ENCODE measurements at regions not wholly inside any gene's neighbourhood (a gene's known extent, or its start where the extent isn't known, plus 50 kb on each side); places are given as distances from the start of the nearest gene placed in this dataset.

DNA sequence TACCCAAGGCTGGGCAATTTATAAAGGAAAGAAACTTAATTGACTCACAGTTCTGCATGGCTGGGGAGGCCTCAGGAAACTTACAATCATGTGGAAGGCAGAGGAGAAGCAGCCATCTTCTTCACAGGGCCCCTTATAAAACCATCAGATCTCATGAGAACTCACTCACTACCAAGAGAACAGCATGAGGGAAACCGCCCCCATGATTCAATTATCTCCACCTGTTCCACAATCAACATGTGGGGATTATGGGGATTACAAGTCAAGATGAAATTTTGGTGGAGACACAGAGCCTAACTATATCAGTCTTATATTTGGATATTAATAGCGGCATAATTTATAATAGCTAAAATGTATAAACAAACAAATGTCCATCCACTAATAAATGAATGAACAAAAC lies 1123.7 kb upstream of the NCAM2 start:
- DNase-seq: no peak

GRCh38 chr21:19878133-19878532 lies 1120.1 kb upstream of the NCAM2 start:
- DNase-seq: no peak

DNA sequence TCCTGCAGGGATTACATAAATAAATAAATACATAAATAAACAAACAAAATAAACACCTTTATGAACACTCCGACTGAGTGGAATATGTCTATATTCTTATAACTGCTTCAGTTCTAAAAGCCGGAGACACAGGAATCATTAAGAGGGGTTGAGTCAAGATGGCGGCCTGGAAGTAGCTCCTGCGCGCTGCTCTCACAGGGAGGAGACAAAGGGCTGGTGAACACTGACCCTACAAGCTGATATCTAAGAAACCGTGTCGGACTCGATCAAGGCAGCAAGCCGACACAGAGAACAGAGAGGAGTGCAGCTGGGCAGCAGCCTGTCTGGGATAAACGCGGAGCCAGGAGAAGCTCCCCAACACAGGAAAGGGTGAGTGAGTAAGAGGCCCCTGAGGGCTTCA lies 1098.6 kb upstream of the NCAM2 start:
- DNase-seq: no peak

GRCh38 chr21:19900149-19900548 lies 1098.1 kb upstream of the NCAM2 start:
- DNase-seq: no peak

DNA sequence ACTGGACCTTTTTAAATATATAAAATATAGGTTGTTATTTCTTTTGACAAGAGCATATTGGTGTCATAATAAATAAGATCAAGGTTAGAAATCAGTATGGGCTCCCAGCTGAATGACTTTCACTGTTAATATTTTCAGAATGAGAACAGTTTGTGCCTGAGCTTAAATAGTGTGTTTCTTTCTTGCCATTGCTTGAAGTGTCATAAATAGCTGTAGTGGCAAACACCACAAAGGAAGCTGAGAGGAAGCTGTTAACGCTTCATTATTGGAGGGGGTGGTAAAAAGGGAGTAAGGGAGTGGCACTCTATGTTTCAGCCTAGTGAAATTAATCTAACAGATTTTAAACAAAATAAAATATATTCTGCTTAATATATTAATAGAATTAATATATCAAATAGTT lies 1089.8 kb upstream of the NCAM2 start:
- no peak for DNase-seq

DNA sequence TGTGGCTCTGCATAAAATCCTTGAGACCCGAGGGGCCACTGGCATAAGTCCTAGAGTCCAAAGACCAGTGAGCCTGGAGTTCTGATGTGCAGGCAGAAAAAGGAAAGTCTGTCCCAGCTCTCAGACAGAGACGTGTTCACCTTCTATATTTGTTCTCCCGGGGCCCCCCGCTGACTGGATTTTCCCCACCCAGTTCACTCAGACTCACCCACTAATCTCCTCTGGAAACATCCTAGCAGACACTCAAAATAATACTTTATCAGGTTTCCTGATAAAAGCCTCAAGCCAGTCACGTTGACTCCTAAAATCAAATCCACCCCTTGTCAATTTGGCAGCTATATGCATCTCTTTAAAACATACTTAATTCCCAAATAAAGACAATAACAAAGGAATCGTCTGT lies 1084.2 kb upstream of the NCAM2 start:
- no peak for DNase-seq

DNA sequence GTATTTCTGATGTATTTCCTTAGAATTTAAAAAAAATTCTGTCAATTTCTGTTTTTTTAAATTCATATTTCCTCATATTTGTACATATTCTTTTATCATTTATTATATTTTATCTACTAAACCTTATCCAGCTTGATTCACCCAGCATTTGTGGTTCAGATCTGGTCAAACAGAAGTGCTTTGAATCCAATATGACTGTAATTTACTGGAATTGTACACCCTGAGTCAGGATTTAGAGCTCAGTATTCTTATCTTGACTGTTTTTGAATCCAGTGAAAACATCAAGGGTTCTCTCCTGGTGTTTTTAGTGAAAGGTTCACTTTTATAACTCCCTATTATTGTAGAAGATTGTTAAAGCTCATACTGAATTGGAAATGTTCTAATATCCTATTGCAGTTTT lies 1077.0 kb upstream of the NCAM2 start:
- no peak for DNase-seq

DNA sequence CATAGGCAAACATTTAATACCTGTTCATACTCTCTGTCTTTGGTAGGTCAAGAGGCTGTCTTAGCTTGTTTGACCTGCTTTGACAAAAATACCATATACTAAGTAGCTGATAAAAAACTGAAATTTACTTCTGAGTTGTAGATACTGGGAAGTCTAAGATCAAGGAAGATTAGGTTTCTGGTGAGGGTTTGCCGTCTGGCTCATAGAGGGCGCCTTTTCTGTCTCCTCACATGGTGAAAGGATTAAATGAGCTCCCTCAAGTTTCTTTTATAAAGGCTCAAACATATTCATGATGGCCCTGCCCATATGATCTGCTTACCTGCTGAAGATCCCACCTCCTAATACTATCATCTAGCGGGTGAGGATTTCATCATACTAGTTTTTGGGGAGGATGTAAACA lies 1076.1 kb upstream of the NCAM2 start:
- DNase-seq: no peak

DNA sequence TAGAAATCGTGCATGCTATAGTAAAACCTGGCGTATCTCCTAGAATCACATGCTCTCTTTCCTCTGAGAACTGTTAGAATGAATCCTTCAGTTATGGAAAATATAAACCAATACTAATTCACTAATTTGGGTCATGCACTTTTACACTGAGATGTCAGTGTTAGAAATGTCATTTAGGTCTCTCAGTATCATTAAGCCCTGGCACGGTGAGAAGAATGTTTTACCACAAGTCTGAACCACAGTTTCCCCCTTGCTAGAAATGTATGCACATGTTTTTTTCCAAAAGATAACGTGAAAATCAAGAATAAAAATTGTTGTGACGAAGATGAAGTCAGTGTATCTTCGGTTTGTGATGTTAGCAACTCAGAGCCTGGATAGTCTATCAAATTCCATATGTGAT lies 1062.7 kb upstream of the NCAM2 start:
- DNase-seq: no peak

DNA sequence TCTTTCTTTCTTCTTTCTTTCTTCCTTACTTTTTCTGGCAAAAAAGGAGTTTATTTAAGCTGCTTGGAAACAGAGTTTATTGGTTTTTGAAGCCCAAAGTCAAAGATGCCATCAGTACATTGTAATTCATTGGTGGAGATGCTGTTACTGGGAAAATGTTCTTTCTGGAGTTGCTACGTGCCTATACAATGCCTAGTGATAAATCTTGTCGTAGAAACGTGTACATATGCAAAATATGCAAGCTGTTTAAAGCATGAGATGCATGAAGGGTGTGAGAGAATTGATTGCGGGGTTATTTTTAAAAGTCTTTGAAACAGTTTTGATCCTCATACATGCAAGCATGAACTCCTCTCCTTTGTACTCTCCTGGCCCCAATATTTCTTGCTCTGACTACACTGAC lies 1060.6 kb upstream of the NCAM2 start:
- no peak for DNase-seq

DNA sequence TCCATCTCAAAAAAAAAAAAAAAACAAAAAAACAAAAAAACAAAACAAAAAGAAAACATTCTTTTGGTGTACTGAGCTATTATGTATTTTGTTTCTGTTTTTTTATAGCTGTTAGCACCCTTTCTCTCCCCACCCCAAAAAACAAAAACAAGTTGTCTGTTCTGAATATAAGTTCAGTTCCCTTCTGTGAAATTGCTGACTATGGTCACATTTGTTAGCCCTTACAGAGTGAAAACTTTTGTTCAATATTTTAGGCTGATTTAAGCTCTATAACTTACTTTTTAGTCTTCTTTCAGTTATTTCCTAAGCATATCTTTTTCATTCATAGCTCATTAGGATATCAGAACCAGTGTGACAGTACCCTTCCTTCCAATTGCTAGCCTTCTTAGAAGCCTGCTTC lies 1056.6 kb upstream of the NCAM2 start:
- no peak for DNase-seq

GRCh38 chr21:19950347-19950746 lies 1047.9 kb upstream of the NCAM2 start:
- DNase-seq: no peak

- no peak for DNase-seq
These were observed 1029.1 kb upstream of the NCAM2 start for GRCh38 chr21:19969156-19969555.

- no peak for DNase-seq
These were observed 1016.3 kb upstream of the NCAM2 start for GRCh38 chr21:19981938-19982337.

DNA sequence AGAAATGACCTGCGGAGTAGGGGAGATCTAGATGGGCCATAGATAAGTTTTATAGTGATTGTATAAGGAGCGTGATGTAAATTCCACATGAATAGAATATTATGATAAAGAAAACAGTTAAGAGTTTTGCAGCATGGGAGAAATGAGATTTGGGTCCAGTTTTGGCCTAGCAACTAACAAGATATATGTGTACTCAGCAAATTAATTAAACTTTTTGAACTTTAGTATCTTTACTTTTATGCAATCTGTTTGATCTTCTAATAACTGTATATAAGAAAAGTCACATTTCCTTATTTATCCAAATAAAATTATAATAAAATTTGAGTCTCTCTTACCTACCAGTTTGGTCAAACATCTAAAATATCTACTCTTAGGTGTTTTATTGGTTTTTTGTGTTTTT lies 1011.8 kb upstream of the NCAM2 start:
- DNase-seq: no peak

GRCh38 chr21:19987671-19988070 lies 1010.5 kb upstream of the NCAM2 start:
- no peak for DNase-seq

- no peak for DNase-seq
These were observed 1005.7 kb upstream of the NCAM2 start for GRCh38 chr21:19992540-19992939.

DNA sequence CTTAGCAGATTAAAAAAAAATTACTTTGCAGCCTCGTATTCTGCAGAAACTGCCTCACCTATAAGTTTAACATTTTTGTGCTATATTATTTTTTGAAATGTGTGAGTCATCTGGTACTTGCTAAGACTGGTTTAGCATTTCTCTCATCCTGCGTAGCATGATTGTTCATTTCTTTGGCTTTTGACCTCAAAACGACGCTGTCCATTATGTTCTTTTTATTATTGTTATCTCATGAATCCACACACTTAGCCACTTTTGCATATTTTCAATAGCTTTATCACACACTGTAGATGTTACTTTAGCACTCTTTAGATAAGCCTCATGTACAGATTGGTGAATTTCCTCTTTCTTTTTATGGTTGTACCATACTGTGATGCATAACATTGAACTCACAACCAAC lies 1004.9 kb upstream of the NCAM2 start:
- no peak for DNase-seq

DNA sequence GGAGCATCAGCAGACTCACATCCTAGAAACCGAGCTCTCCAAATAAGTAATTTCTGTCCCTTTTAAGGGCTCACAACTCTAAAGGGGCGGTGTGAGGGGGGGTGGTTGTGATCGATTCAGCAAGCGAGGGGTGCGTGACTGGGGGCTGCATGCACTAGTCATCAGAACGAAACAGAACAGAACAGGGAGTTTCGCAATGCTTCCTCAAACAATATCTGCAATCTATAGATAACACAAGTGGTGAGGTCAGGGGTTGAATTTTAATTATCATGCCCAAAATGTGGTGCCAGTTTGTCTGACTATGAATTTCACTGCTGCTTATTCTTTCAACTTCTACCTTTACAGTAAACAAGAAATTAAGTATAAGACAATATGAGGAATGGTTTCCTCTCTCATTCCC lies 1003.0 kb upstream of the NCAM2 start:
- no peak for DNase-seq

DNA sequence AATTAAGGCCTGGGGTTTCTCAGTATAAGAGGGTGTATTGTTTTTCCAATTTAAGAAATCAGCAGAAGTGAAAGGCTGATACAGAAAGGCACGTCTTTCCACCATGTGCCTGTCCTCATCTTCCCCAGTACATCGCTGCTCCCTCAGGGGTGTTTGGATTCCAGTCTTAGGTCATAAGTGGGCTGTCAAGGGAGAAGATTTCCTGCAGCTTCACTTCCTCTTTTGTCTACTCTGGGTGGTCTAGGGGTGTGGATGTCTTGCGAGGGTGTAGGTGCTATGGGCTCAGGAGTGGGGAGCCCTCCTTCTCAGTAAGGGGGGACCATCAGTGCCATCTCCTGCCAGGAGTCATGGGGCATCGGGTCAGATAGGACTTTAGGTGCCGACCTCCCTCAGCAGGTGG lies 999.8 kb upstream of the NCAM2 start:
- no peak for DNase-seq

GRCh38 chr21:19999369-20000272 lies 998.6 kb upstream of the NCAM2 start:
- no peak for DNase-seq

DNA sequence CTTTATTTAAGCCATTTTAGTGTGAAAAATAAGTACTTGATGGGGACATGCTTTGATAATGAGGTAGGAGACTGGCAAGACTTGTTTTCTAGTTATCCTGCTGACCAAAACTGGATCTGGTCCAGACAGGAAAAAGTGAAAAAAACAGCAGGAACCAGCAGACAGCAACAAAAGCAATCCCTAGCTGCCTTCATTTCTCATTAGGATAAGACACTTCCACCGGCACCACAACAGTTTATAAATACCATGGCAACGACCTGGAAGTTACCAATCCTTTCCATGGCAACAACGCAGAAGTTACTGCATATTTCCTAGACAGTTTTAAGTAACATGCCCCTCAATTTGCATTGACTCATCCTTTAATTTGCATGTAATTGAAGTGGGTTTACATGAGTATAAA lies 993.8 kb upstream of the NCAM2 start:
- DNase-seq: no peak

GRCh38 chr21:20010691-20011200 lies 987.5 kb upstream of the NCAM2 start:
- no peak for DNase-seq

- no peak for DNase-seq
These were observed 984.4 kb upstream of the NCAM2 start for GRCh38 chr21:20013851-20014250.

DNA sequence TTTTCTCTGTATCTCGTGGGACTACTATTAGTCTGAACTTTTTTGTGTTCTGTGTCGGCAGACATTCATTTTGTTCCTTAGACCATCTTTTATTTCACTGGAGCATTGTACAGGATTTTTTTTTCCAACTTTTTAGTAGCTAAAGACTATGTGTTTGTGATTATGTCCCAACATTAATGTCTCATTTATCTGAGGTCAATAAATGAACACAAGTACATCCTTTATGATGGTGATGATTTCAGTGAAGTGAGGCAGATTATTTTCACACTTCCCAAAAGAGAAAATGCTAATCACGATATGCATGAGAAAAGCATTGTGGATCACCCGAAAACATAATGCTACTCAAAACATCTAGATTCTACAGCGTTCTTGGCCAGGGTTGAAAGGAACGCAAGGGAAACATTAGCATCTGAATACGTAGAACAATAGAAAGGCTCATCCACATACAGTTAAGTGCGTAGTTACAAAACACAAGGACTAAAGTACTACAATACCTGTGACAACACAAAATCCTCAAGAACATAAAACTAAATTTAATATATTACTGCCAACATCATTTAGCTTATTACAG lies 981.7 kb upstream of the NCAM2 start:
- DNase-seq: no peak

Data from activated CD8-positive, alpha-beta memory T cell treated with anti-CD3 and anti-CD28 coated beads for 24 hours (primary cell).